ENCODE measurements at regions not wholly inside any gene's neighbourhood (a gene's known extent, or its start where the extent isn't known, plus 50 kb on each side); places are given as distances from the start of the nearest gene placed in this dataset.

DNA sequence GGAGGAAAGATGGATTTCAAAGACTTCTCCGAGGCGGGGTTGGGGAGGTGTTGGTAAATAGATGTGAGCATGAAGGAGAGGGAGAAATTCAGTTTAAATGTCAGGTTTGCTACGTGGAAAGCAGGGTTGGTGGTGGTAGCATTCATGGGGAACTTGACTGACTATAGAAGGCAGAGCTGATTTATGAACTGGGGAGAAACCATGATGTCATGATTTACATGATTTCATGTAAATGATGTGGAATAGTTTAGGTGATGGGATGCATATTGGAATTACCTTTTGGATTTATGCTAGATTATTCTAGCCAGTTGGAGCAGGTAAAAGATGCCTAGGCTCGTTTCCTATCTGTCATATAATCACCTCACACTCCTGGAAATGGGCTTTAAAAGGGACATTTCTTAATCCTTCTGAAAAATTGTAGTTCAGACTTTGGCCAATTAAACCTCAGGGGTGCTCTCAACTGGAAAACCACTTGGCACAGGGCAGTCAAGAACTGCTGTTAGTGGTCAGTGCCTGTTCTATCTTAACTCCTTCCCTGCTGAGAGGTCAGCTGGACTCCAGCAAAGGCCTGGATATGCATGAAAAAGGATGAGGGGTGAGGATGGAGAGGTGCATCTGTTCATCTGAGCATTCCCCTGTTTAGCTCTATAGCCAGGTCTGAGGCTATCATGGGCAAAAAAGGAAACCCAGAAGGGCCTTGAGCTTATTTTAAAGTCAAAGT, 50.1 kb upstream of the BASP1 start:
- FAIRE-seq, result no peak
- DNase-seq (ENCODE audit: low spot score), result no peak

Data from urothelium cell line (cell line).